ENCODE measurements at regions not wholly inside any gene's neighbourhood (a gene's known extent, or its start where the extent isn't known, plus 50 kb on each side); places are given as distances from the start of the nearest gene placed in this dataset.

DNA sequence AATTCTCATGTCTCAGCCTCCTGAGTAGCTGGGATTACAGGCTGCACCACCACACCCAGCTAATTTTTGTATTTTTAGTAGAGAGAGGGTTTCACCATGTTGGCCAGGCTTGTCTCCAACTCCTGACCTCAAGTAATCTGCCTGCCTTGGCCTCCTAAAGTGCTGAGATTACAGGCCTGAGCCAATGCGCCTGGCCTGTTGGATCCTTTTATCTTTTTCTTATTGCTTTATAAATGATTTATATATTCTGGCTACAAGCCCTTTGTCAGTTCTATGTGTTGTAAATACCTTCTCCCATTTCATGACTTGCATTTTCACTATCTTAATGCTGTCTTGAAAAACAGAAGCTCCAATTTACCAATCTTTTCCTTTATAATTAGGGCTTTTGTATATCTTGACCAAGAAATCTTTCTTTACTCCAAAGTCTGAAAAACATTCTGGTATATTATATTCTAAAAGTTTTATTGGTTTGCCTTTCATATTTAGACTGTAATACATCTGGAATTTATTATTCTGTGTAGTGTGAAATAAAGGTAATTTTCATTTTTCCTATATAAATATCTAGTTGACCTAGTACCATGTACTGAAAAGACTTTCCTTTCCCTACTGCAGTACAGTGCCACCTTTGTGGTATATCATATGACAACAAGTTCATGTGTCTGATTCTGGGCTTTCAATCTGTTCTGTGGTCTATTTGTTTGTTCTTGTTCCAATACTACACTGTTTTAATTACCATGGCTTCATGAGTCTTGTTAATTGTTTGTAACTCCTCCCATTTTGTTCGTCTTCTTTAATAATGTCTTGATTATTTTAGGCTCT is 52.9 kb upstream of the RNU6-1 start:
- WGBS, 2 donors: 45 to 65% methylated on average over 2 of the region's 2 CpGs
- no peak for DNase-seq
- no peaks in the 10 kb centered on the region for H3K36me3 ChIP-seq
- H3K4me1 ChIP-seq: no peaks in the 10 kb centered on the region
- H3K9me3 ChIP-seq: peaks cover 0 to 6% (median 0%) of the 10 kb centered on the region in 3 donors
- H3K27ac ChIP-seq: no peak overlapping the region
- no peaks in the 10 kb centered on the region for H3K27me3 ChIP-seq
- H3K4me3 ChIP-seq: no peak overlapping the region
- TF ChIP-seq CTCF (IDR thresholded peaks at IDR 0.05): no peak
- no peak for TF ChIP-seq POLR2A (IDR thresholded peaks at IDR 0.05)
- intact Hi-C loops (cut with DNase I): no loop called here

GRCh38 chr15:67895237-67895636 is 55.4 kb upstream of the RNU6-1 start:
- peaks cover 0 to 6% (median 0%) of the 10 kb centered on the region in 3 donors for H3K9me3 ChIP-seq
- H3K4me3 ChIP-seq: no peak overlapping the region
- no peak overlapping the region for H3K27ac ChIP-seq
- no peaks in the 10 kb centered on the region for H3K27me3 ChIP-seq
- no peaks in the 10 kb centered on the region for H3K4me1 ChIP-seq
- H3K36me3 ChIP-seq: no peaks in the 10 kb centered on the region
- TF ChIP-seq POLR2A (IDR thresholded peaks at IDR 0.05) (no peak), CTCF (IDR thresholded peaks at IDR 0.05) (no peak)
- intact Hi-C loops (cut with DNase I): no loop called here
- no peak for DNase-seq

DNA sequence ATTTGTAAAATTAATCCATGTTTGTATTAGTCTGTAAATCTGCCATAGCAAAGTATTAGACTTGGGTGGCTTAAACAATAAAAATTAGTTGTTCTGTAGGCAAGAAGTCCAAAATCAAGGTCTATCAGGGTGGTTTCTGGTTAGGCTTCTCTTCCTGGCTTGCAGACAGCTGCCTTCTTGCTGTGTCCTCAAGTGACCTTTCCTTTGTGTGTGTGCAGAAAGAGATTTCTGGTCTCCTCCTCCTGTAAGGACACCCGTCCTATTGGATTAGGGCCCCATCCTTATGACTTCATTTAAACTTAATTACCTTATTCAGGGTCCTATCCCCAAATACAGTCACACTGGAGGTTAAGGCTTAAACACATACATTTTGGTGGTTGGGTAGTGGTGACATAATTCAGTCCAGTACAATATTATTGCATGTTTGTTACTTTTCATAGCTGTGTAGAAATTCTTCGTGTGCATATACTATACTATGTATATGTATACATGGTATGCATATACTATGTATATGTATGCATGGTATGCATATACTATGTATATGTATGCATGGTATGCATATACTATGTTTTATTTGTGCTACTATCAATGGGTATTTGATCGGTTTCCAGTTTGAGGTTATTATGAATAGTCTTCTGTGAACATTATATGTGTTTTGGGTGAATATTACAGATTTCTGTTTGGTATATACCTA is 57.9 kb upstream of the RNU6-1 start:
- TF ChIP-seq CTCF (IDR thresholded peaks at IDR 0.05): no peak
- TF ChIP-seq POLR2A (IDR thresholded peaks at IDR 0.05): no peak
- Histone ChIP-seq H3K9me3 (peaks cover 0 to 6% (median 0%) of the 10 kb centered on the region in 3 donors), H3K27me3 (no peaks in the 10 kb centered on the region), H3K4me3 (no peak overlapping the region), H3K36me3 (no peaks in the 10 kb centered on the region), H3K4me1 (no peaks in the 10 kb centered on the region), H3K27ac (no peak overlapping the region)
- WGBS, 2 donors: 76 to 85% methylated on average over 3 of the region's 3 CpGs
- intact Hi-C loops (cut with DNase I): no loop called here
- DNase-seq: no peak

- Histone ChIP-seq H3K4me3 (no peak overlapping the region), H3K9me3 (peaks cover 0 to 6% (median 0%) of the 10 kb centered on the region in 3 donors), H3K27me3 (no peaks in the 10 kb centered on the region), H3K4me1 (no peaks in the 10 kb centered on the region), H3K27ac (no peak overlapping the region), H3K36me3 (no peaks in the 10 kb centered on the region)
- intact Hi-C loops (cut with DNase I): no loop called here
- no peak for DNase-seq
- TF ChIP-seq CTCF (IDR thresholded peaks at IDR 0.05): no peak
- no peak for TF ChIP-seq POLR2A (IDR thresholded peaks at IDR 0.05)
- WGBS, 2 donors: 80 to 85% methylated on average over 9 of the region's 9 CpGs
Observed at GRCh38 chr15:67899596-67900283, 59.9 kb upstream of the RNU6-1 start.

All from esophagus squamous epithelium (tissue), 5 donors.